ENCODE measurements at regions not wholly inside any gene's neighbourhood (a gene's known extent, or its start where the extent isn't known, plus 50 kb on each side); places are given as distances from the start of the nearest gene placed in this dataset.
"Not testable (repeated sequence)": the region's sequence is repeated elsewhere in the genome, so short reads cannot be mapped to it uniquely, and the experiment has no call there.

GRCh38 chr1:228938537-228938901, 203.2 kb downstream of the RHOU start:
- Histone ChIP-seq H3K4me3 (ENCODE audit: low read length) (no peak overlapping the region), H3K9me3 (ENCODE audit: control insufficient read depth, low read length) (no peaks in the 10 kb centered on the region), H3K27me3 (ENCODE audit: control insufficient read depth, insufficient read depth) (no peaks in the 10 kb centered on the region), H3K4me1 (ENCODE audit: control insufficient read depth, insufficient read depth, low read length) (peaks cover 10% of the 10 kb centered on the region), H3K27ac (ENCODE audit: low read length) (peak overlapping the region; percentile 90)
- WGBS, result 29% methylated on average over 8 of the region's 8 CpGs
- DNase-seq (peak in 1 of 3 donors; percentile 24), ATAC-seq (peak; percentile 77 to 85)
- intact Hi-C loops (cut with DNase I), result no loop called here

DNA sequence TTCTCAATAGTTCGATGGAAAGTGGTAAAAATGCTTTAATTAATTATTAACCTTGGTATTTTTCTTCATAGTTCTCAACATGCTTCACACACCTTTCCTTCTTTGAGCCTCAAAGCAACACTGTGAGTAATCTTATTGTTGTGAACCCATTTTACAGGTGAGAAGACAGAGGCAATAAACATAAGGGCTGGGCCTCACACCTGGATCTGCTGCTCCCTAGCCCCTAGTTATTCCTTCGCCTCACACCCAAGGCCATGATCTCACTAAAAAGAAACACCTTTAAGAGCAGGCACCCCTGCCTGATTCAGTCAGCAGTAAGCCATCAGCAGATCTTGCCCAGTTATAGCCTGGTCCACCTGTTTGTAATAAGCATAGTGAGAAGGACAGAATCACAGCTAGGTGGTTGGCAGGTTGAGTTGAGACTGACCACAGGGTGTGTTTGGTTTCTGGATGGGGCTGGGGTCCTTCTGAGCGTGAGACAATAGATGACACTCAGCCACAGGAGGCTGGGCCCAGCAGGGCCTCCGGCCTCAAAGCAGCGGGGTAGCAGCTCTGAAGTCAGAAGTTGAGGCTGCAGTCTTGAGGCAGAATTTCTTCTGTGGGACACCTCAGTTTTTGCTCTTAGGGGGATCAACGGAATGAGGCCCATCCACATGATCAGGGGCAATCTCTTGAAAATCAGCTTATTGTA, 203.9 kb downstream of the RHOU start:
- Histone ChIP-seq H3K27ac (ENCODE audit: low read length) (no peak overlapping the region), H3K27me3 (ENCODE audit: control insufficient read depth, insufficient read depth) (no peaks in the 10 kb centered on the region), H3K9me3 (ENCODE audit: control insufficient read depth, low read length) (no peaks in the 10 kb centered on the region), H3K4me3 (ENCODE audit: low read length) (no peak overlapping the region), H3K4me1 (ENCODE audit: control insufficient read depth, insufficient read depth, low read length) (peaks cover 10% of the 10 kb centered on the region)
- 94% methylated on average over 6 of the region's 6 CpGs for WGBS
- ATAC-seq (no peak), DNase-seq (no peak)
- intact Hi-C loops (cut with DNase I), result no loop called here

GRCh38 chr1:228939881-228940392, 204.7 kb downstream of the RHOU start:
- Histone ChIP-seq H3K27me3 (ENCODE audit: control insufficient read depth, insufficient read depth) (no peaks in the 10 kb centered on the region), H3K4me3 (ENCODE audit: low read length) (no peak overlapping the region), H3K4me1 (ENCODE audit: control insufficient read depth, insufficient read depth, low read length) (peaks cover 10% of the 10 kb centered on the region), H3K27ac (ENCODE audit: low read length) (no peak overlapping the region), H3K9me3 (ENCODE audit: control insufficient read depth, low read length) (no peaks in the 10 kb centered on the region)
- intact Hi-C loops (cut with DNase I), result no loop called here
- DNase-seq, result no peak
- no peak for ATAC-seq
- WGBS, result 94% methylated on average over 7 of the region's 7 CpGs

GRCh38 chr1:228940526-228940925, 205.2 kb downstream of the RHOU start:
- 94% methylated on average over 7 of the region's 7 CpGs for WGBS
- no peak for ATAC-seq
- no peaks in the 10 kb centered on the region for H3K9me3 ChIP-seq (ENCODE audit: control insufficient read depth, low read length)
- intact Hi-C loops (cut with DNase I), result no loop called here
- no peak overlapping the region for H3K4me3 ChIP-seq (ENCODE audit: low read length)
- peaks cover 10% of the 10 kb centered on the region for H3K4me1 ChIP-seq (ENCODE audit: control insufficient read depth, insufficient read depth, low read length)
- DNase-seq, result no peak
- no peaks in the 10 kb centered on the region for H3K27me3 ChIP-seq (ENCODE audit: control insufficient read depth, insufficient read depth)
- H3K27ac ChIP-seq (ENCODE audit: low read length), result no peak overlapping the region

- Histone ChIP-seq H3K4me3 (ENCODE audit: low read length) (no peak overlapping the region), H3K4me1 (ENCODE audit: control insufficient read depth, insufficient read depth, low read length) (peaks cover 10% of the 10 kb centered on the region), H3K9me3 (ENCODE audit: control insufficient read depth, low read length) (no peaks in the 10 kb centered on the region), H3K27me3 (ENCODE audit: control insufficient read depth, insufficient read depth) (no peaks in the 10 kb centered on the region), H3K27ac (ENCODE audit: low read length) (no peak overlapping the region)
- intact Hi-C loops (cut with DNase I), result no loop called here
- DNase-seq, result no peak
- WGBS, result 72% methylated on average over 6 of the region's 6 CpGs
- ATAC-seq, result no peak
These were observed 205.6 kb downstream of the RHOU start for GRCh38 chr1:228940926-228941325.

GRCh38 chr1:228941666-228942065, 206.4 kb downstream of the RHOU start:
- Histone ChIP-seq H3K4me3 (ENCODE audit: low read length) (no peak overlapping the region), H3K27ac (ENCODE audit: low read length) (no peak overlapping the region), H3K4me1 (ENCODE audit: control insufficient read depth, insufficient read depth, low read length) (peaks cover 10% of the 10 kb centered on the region), H3K9me3 (ENCODE audit: control insufficient read depth, low read length) (no peaks in the 10 kb centered on the region), H3K27me3 (ENCODE audit: control insufficient read depth, insufficient read depth) (no peaks in the 10 kb centered on the region)
- intact Hi-C loops (cut with DNase I), result no loop called here
- no peak for ATAC-seq
- no peak for DNase-seq
- WGBS, result 80% methylated on average over 1 of the region's 1 CpG

DNA sequence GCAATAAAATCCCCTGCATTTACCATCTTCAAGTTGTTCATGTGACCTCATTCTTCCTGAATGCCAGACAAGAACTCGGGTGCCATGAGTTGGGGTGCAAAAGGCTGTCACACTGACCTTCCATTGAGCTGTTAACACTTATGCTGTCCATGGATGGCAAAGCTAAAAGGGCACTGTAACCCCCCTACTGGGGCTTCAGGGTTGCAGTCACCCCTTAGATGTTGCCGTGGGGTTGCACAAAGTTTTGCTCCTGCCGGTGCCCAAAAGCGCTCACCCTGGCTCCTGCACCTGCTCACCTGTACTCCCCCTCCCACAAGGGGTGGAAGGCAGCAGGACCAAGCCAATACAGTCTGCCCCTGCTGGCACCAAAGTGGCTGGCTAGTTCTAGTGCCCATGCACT, 208.2 kb downstream of the RHOU start:
- no peak for DNase-seq
- intact Hi-C loops (cut with DNase I), result no loop called here
- Histone ChIP-seq H3K4me1 (ENCODE audit: control insufficient read depth, insufficient read depth, low read length) (peaks cover 1% of the 10 kb centered on the region), H3K4me3 (ENCODE audit: low read length) (no peak overlapping the region), H3K9me3 (ENCODE audit: control insufficient read depth, low read length) (no peaks in the 10 kb centered on the region), H3K27me3 (ENCODE audit: control insufficient read depth, insufficient read depth) (no peaks in the 10 kb centered on the region), H3K27ac (ENCODE audit: low read length) (no peak overlapping the region)
- no peak for ATAC-seq
- 93% methylated on average over 4 of the region's 4 CpGs for WGBS

DNA sequence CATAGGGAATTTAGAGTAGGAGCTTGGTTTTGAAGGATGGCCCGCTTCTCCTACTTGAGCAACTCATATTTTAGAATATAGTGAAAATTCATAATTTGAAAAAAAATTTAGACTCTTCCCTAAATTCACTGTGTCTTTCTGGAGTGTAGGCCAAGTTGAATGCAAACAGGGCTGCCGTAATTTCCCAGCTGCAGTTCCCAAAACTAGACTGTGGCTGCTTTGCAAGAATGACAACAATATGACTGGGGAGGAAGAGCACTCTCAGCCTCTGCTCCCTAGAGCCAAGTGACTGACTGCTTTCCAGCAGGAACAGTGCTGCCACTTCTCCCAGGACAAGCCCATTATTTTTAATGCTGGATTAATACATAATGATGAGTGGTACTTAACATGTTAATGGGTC, 209.0 kb downstream of the RHOU start:
- Histone ChIP-seq H3K27me3 (ENCODE audit: control insufficient read depth, insufficient read depth) (no peaks in the 10 kb centered on the region), H3K9me3 (ENCODE audit: control insufficient read depth, low read length) (no peaks in the 10 kb centered on the region), H3K4me1 (ENCODE audit: control insufficient read depth, insufficient read depth, low read length) (no peaks in the 10 kb centered on the region), H3K4me3 (ENCODE audit: low read length) (no peak overlapping the region), H3K27ac (ENCODE audit: low read length) (no peak overlapping the region)
- WGBS, result 81% methylated on average over 2 of the region's 2 CpGs
- intact Hi-C loops (cut with DNase I), result no loop called here
- DNase-seq, result no peak
- ATAC-seq, result peak in 1 of 2 donors; percentile 44

GRCh38 chr1:228944935-228945371, 209.7 kb downstream of the RHOU start:
- DNase-seq (no peak), ATAC-seq (peak; percentile 74 to 76)
- no peaks in the 10 kb centered on the region for H3K9me3 ChIP-seq (ENCODE audit: control insufficient read depth, low read length)
- no peak overlapping the region for H3K4me3 ChIP-seq (ENCODE audit: low read length)
- no peaks in the 10 kb centered on the region for H3K27me3 ChIP-seq (ENCODE audit: control insufficient read depth, insufficient read depth)
- 65% methylated on average over 5 of the region's 5 CpGs for WGBS
- H3K4me1 ChIP-seq (ENCODE audit: control insufficient read depth, insufficient read depth, low read length), result no peaks in the 10 kb centered on the region
- intact Hi-C loops (cut with DNase I), result no loop called here
- no peak overlapping the region for H3K27ac ChIP-seq (ENCODE audit: low read length)

DNA sequence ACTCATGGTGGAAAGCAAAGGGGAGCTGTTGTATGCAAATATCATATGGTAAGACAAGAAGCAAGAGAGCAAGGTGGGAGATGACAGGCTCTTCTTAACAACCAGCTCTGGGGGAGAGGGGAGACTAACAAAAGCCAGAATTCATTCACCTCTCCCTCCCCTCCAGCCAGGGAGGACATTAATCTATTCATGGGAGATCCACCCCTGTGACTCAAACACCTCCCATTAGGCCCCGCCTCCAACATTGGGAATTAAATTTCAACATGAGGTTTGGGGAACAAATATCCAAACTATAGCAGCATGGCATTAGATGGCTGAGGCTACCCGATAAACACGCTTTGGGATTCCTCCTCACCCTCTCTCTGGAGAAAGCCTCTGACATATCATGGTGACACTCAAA, 210.6 kb downstream of the RHOU start:
- ATAC-seq, result no peak
- no peak overlapping the region for H3K27ac ChIP-seq (ENCODE audit: low read length)
- H3K27me3 ChIP-seq (ENCODE audit: control insufficient read depth, insufficient read depth), result no peaks in the 10 kb centered on the region
- H3K4me1 ChIP-seq (ENCODE audit: control insufficient read depth, insufficient read depth, low read length), result no peaks in the 10 kb centered on the region
- H3K9me3 ChIP-seq (ENCODE audit: control insufficient read depth, low read length), result no peaks in the 10 kb centered on the region
- DNase-seq, result no peak
- intact Hi-C loops (cut with DNase I), result no loop called here
- no peak overlapping the region for H3K4me3 ChIP-seq (ENCODE audit: low read length)
- WGBS, result 99% methylated on average over 3 of the region's 3 CpGs

DNA sequence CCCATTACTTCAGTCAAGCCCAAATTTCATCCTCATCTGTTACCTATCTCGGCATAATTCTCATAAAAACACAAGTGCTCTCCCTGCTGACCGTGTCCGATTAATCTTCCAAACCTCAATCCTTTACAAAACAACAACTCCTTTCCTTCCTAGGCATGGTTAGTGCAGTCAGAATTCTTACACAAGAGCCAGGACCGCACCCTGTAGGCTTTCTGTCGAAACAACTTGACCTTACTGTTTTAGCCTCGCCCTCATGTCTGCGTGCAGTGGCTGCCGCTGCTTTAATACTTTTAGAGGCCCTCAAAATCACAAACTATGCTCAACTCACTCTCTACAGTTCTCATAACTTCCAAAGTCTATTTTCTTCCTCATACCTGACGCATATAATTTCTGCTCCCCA, 214.3 kb downstream of the RHOU start:
- ATAC-seq; H3K9me3 ChIP-seq (ENCODE audit: control insufficient read depth, low read length); H3K27ac ChIP-seq (ENCODE audit: low read length); H3K4me3 ChIP-seq (ENCODE audit: low read length); H3K27me3 ChIP-seq (ENCODE audit: control insufficient read depth, insufficient read depth); intact Hi-C loops (cut with DNase I); H3K4me1 ChIP-seq (ENCODE audit: control insufficient read depth, insufficient read depth, low read length): not testable (repeated sequence)
- peak in 2 of 3 donors; percentile 48 to 66 for DNase-seq
- 68% methylated on average over 9 of the region's 9 CpGs for WGBS

GRCh38 chr1:228953207-228953606, 217.9 kb downstream of the RHOU start:
- ATAC-seq, result no peak
- H3K27ac ChIP-seq (ENCODE audit: low read length), result no peak overlapping the region
- no peaks in the 10 kb centered on the region for H3K9me3 ChIP-seq (ENCODE audit: control insufficient read depth, low read length)
- no peak for DNase-seq
- H3K4me1 ChIP-seq (ENCODE audit: control insufficient read depth, insufficient read depth, low read length), result no peaks in the 10 kb centered on the region
- 81% methylated on average over 4 of the region's 4 CpGs for WGBS
- intact Hi-C loops (cut with DNase I), result no loop called here
- no peak overlapping the region for H3K4me3 ChIP-seq (ENCODE audit: low read length)
- H3K27me3 ChIP-seq (ENCODE audit: control insufficient read depth, insufficient read depth), result no peaks in the 10 kb centered on the region

Data from right cardiac atrium (tissue), 5 donors.